ENCODE measurements at regions not wholly inside any gene's neighbourhood (a gene's known extent, or its start where the extent isn't known, plus 50 kb on each side); places are given as distances from the start of the nearest gene placed in this dataset.
"Not testable (repeated sequence)": the region's sequence is repeated elsewhere in the genome, so short reads cannot be mapped to it uniquely, and the experiment has no call there.

- ATAC-seq (ENCODE audit: poor library complexity) (no peak), DNase-seq (no peak)
- intact Hi-C loops (cut with DNase I), result no loop called here
These were observed 242.2 kb upstream of the FANCL start for GRCh38 chr2:58483307-58483706.

- intact Hi-C loops (cut with DNase I), result no loop called here
- ATAC-seq (ENCODE audit: poor library complexity) (no peak), DNase-seq (no peak)
These were observed 240.5 kb upstream of the FANCL start for GRCh38 chr2:58481670-58482069.

GRCh38 chr2:58480141-58480540 lies 239.0 kb upstream of the FANCL start:
- intact Hi-C loops (cut with DNase I), result no loop called here
- ATAC-seq (ENCODE audit: poor library complexity) (no peak), DNase-seq (no peak)

GRCh38 chr2:58479535-58480140 lies 238.5 kb upstream of the FANCL start:
- intact Hi-C loops (cut with DNase I), result no loop called here
- DNase-seq (no peak), ATAC-seq (ENCODE audit: poor library complexity) (no peak)

- intact Hi-C loops (cut with DNase I), result no loop called here
- no peak for ATAC-seq (ENCODE audit: poor library complexity)
- no peak for DNase-seq
These were observed 235.4 kb upstream of the FANCL start for GRCh38 chr2:58476556-58476955.

- no peak for DNase-seq
- intact Hi-C loops (cut with DNase I), result no loop called here
- ATAC-seq (ENCODE audit: poor library complexity), result no peak
These were observed 234.6 kb upstream of the FANCL start for GRCh38 chr2:58475756-58476155.

- ATAC-seq (ENCODE audit: poor library complexity) (no peak), DNase-seq (no peak)
- intact Hi-C loops (cut with DNase I), result no loop called here
These were observed 232.0 kb upstream of the FANCL start for GRCh38 chr2:58473165-58473564.

GRCh38 chr2:58466804-58467203 lies 225.7 kb upstream of the FANCL start:
- no peak for DNase-seq
- intact Hi-C loops (cut with DNase I), result no loop called here
- ATAC-seq (ENCODE audit: poor library complexity), result no peak

GRCh38 chr2:58466021-58466420 lies 224.9 kb upstream of the FANCL start:
- intact Hi-C loops (cut with DNase I); ATAC-seq (ENCODE audit: poor library complexity): not testable (repeated sequence)

GRCh38 chr2:58460670-58461069 lies 219.5 kb upstream of the FANCL start:
- DNase-seq (no peak), ATAC-seq (ENCODE audit: poor library complexity) (no peak)
- intact Hi-C loops (cut with DNase I), result no loop called here

More at GRCh38 chr2:58466021-58466420, 224.9 kb upstream of the FANCL start:
- DNase-seq, result not testable (repeated sequence)

- no peak for ATAC-seq (ENCODE audit: poor library complexity)
- no peak for DNase-seq
- intact Hi-C loops (cut with DNase I), result loop anchor here (10.0 kb wide), 2 partner anchors 545 to 695 kb away; no protein-coding TSS in a partner anchor
These were observed 208.3 kb upstream of the FANCL start for GRCh38 chr2:58449286-58450010.

- no peak for DNase-seq
- ATAC-seq (ENCODE audit: poor library complexity), result no peak
- intact Hi-C loops (cut with DNase I), result loop anchor here (10.0 kb wide), 2 partner anchors 544 to 694 kb away; no protein-coding TSS in a partner anchor
These were observed 207.7 kb upstream of the FANCL start for GRCh38 chr2:58448845-58449244.

GRCh38 chr2:58448065-58448507 lies 207.0 kb upstream of the FANCL start:
- DNase-seq, result peak; percentile 43
- intact Hi-C loops (cut with DNase I), result loop anchor here (10.0 kb wide), 2 partner anchors 543 to 693 kb away; no protein-coding TSS in a partner anchor
- ATAC-seq (ENCODE audit: poor library complexity), result peak; percentile 65

GRCh38 chr2:58447586-58447985 lies 206.5 kb upstream of the FANCL start:
- intact Hi-C loops (cut with DNase I), result loop anchor here (10.0 kb wide), 2 partner anchors 543 to 693 kb away; no protein-coding TSS in a partner anchor
- ATAC-seq (ENCODE audit: poor library complexity) (no peak), DNase-seq (no peak)

GRCh38 chr2:58441643-58442042 lies 200.5 kb upstream of the FANCL start:
- no peak for ATAC-seq (ENCODE audit: poor library complexity)

GRCh38 chr2:58436872-58437271 lies 195.7 kb upstream of the FANCL start:
- DNase-seq (no peak), ATAC-seq (ENCODE audit: poor library complexity) (no peak)
- intact Hi-C loops (cut with DNase I), result no loop called here

More at GRCh38 chr2:58441643-58442042, 200.5 kb upstream of the FANCL start:
- no peak for DNase-seq
- intact Hi-C loops (cut with DNase I), result loop anchor here (10.0 kb wide), 2 partner anchors 537 to 687 kb away; no protein-coding TSS in a partner anchor

GRCh38 chr2:58435246-58435645 lies 194.1 kb upstream of the FANCL start:
- intact Hi-C loops (cut with DNase I), result no loop called here
- DNase-seq (no peak), ATAC-seq (ENCODE audit: poor library complexity) (no peak)

GRCh38 chr2:58434692-58435091 lies 193.6 kb upstream of the FANCL start:
- intact Hi-C loops (cut with DNase I), result no loop called here
- DNase-seq, result no peak
- no peak for ATAC-seq (ENCODE audit: poor library complexity)

GRCh38 chr2:58432491-58433170 lies 191.5 kb upstream of the FANCL start:
- ATAC-seq (ENCODE audit: poor library complexity), result no peak
- no peak for DNase-seq
- intact Hi-C loops (cut with DNase I), result no loop called here

Measured in Right ventricle myocardium superior (tissue), 1 donor.